NOMO-1 treated with DMSO at 0.1 percent for 48 hours (cell line): ENCODE measurements at regions not wholly inside any gene's neighbourhood (a gene's known extent, or its start where the extent isn't known, plus 50 kb on each side); places are given as distances from the start of the nearest gene placed in this dataset.

ENCODE experiments used
- DNase-seq: peaks from one replicate; lab custom pipeline; 2025; ENCODE audit not compliant: unreplicated experiment; lab: John Stamatoyannopoulos, UW

GRCh38 chr4:163621821-163622220 is 127.3 kb downstream of the TMA16 start:
- DNase-seq = no peak

- no peak for DNase-seq
Observed at GRCh38 chr4:163622379-163623035, 128.0 kb downstream of the TMA16 start.

- no peak for DNase-seq
Observed at GRCh38 chr4:163623787-163624186, 129.3 kb downstream of the TMA16 start.

- DNase-seq = no peak
Observed at GRCh38 chr4:163624727-163625126, 130.2 kb downstream of the TMA16 start.

- DNase-seq = no peak
Observed at GRCh38 chr4:163631288-163631687, 136.8 kb downstream of the TMA16 start.

GRCh38 chr4:163638909-163639308 is 144.4 kb downstream of the TMA16 start:
- DNase-seq = no peak

GRCh38 chr4:163649557-163650091 is 155.1 kb downstream of the TMA16 start:
- no peak for DNase-seq

GRCh38 chr4:163651761-163652160 is 157.3 kb downstream of the TMA16 start:
- peak; percentile 8 for DNase-seq

- DNase-seq = no peak
Observed at GRCh38 chr4:163654621-163655020, 160.1 kb downstream of the TMA16 start.

- DNase-seq = no peak
Observed at GRCh38 chr4:163660636-163661035, 166.1 kb downstream of the TMA16 start.

GRCh38 chr4:163662768-163663167 is 168.3 kb downstream of the TMA16 start:
- no peak for DNase-seq

- peak; percentile 57 for DNase-seq
Observed at GRCh38 chr4:163663454-163664225, 169.2 kb downstream of the TMA16 start.

GRCh38 chr4:163665101-163665500 is 170.6 kb downstream of the TMA16 start:
- no peak for DNase-seq

GRCh38 chr4:163665521-163666331 is 171.2 kb downstream of the TMA16 start:
- peak; percentile 64 for DNase-seq

GRCh38 chr4:163666332-163666873 is 171.9 kb downstream of the TMA16 start:
- peak; percentile 83 for DNase-seq

- no peak for DNase-seq
Observed at GRCh38 chr4:163672751-163673150, 178.3 kb downstream of the TMA16 start.

GRCh38 chr4:163673848-163674697 is 179.6 kb downstream of the TMA16 start:
- peak; percentile 60 for DNase-seq

GRCh38 chr4:163679189-163679588 is 184.7 kb downstream of the TMA16 start:
- DNase-seq = peak; percentile 3

- peak; percentile 2 for DNase-seq
Observed at GRCh38 chr4:163680386-163681098, 186.1 kb downstream of the TMA16 start.
